H9 (cell line): ENCODE measurements at regions not wholly inside any gene's neighbourhood (a gene's known extent, or its start where the extent isn't known, plus 50 kb on each side); places are given as distances from the start of the nearest gene placed in this dataset.

ENCODE experiments used
- DNase-seq: peaks from one replicate; pipeline ENCODE4 v3.0.0-alpha.2; 2017
- H2AFZ ChIP-seq: one replicate; pipeline ENCODE4 v1.6.1; 2013; ENCODE audit warnings: mild to moderate bottlenecking, low read length, control low read depth, moderate library complexity
- H2AK5ac ChIP-seq: 2 replicates; pipeline ENCODE4 v1.6.1; 2013; ENCODE audit warnings: low read length, control low read depth, mixed read lengths; ENCODE audit not compliant: insufficient read length
- H2BK120ac ChIP-seq: one replicate; pipeline ENCODE4 v1.6.1; 2013; ENCODE audit warnings: low read depth, mild to moderate bottlenecking, low read length, control low read depth, inconsistent platforms; ENCODE audit not compliant: poor library complexity, severe bottlenecking
- H2BK12ac ChIP-seq: 2 replicates; pipeline ENCODE4 v1.6.1; 2013; ENCODE audit warnings: low read length, control low read depth, mixed read lengths, low read depth; ENCODE audit not compliant: insufficient read length
- H2BK15ac ChIP-seq: 2 replicates; pipeline ENCODE4 v1.6.1; 2013; ENCODE audit warnings: low read depth, low read length, control low read depth
- H2BK20ac ChIP-seq: one replicate; pipeline ENCODE4 v1.6.1; 2013; ENCODE audit warnings: low read depth, mild to moderate bottlenecking, low read length, control low read depth, inconsistent platforms; ENCODE audit not compliant: poor library complexity, severe bottlenecking
- H2BK5ac ChIP-seq: 2 replicates; pipeline ENCODE4 v1.6.1; 2013; ENCODE audit warnings: low read length, control low read depth, mixed read lengths; ENCODE audit not compliant: insufficient read length
- H3K14ac ChIP-seq: 2 replicates; pipeline ENCODE4 v1.6.1; 2013; ENCODE audit warnings: low read length, control low read depth; ENCODE audit not compliant: insufficient read depth
- H3K18ac ChIP-seq: 2 replicates; pipeline ENCODE4 v1.6.1; 2013; ENCODE audit warnings: low read depth, mild to moderate bottlenecking, mixed read lengths, low read length, control low read depth; ENCODE audit not compliant: insufficient read length
- H3K23ac ChIP-seq: 2 replicates; pipeline ENCODE4 v1.6.1; 2013; ENCODE audit warnings: low read length, control low read depth, mixed read lengths, low read depth; ENCODE audit not compliant: insufficient read length
- H3K23me2 ChIP-seq: 2 replicates; pipeline ENCODE4 v1.6.1; 2013; ENCODE audit warnings: low read depth, mild to moderate bottlenecking, mixed read lengths, low read length, control low read depth; ENCODE audit not compliant: insufficient read length, poor library complexity, severe bottlenecking
- H3K27ac ChIP-seq: 2 replicates; pipeline ENCODE4 v1.5.1; 2013; ENCODE audit warnings: low read length, control low read depth, mixed read lengths, low read depth; ENCODE audit not compliant: insufficient read length
- H3K27me3 ChIP-seq: 2 replicates; pipeline ENCODE4 v1.6.1; 2013; ENCODE audit warnings: low read length, control low read depth, inconsistent platforms; ENCODE audit not compliant: insufficient read depth
- H3K4ac ChIP-seq: 2 replicates; pipeline ENCODE4 v1.6.1; 2013; ENCODE audit warnings: low read depth, mild to moderate bottlenecking, control low read depth, inconsistent platforms, low read length, moderate library complexity
- H3K4me1 ChIP-seq: 2 replicates; pipeline ENCODE4 v1.6.1; 2013; ENCODE audit warnings: low read length, control low read depth, inconsistent platforms; ENCODE audit not compliant: insufficient read depth
- H3K4me2 ChIP-seq: 2 replicates; pipeline ENCODE4 v1.6.1; 2013; ENCODE audit warnings: low read length, control low read depth, mixed read lengths; ENCODE audit not compliant: insufficient read length, insufficient read depth
- H3K56ac ChIP-seq: 2 replicates; pipeline ENCODE4 v1.6.1; 2013; ENCODE audit warnings: low read depth, mild to moderate bottlenecking, mixed read lengths, low read length, control low read depth; ENCODE audit not compliant: insufficient read length
- H3K79me1 ChIP-seq: 2 replicates; pipeline ENCODE4 v1.6.1; 2013; ENCODE audit warnings: low read depth, mild to moderate bottlenecking, moderate library complexity, low read length, control low read depth, inconsistent platforms; ENCODE audit not compliant: insufficient read depth, poor library complexity, severe bottlenecking
- H3K79me2 ChIP-seq: 2 replicates; pipeline ENCODE4 v1.6.1; 2013; ENCODE audit warnings: low read length, control low read depth, inconsistent platforms; ENCODE audit not compliant: insufficient read depth
- H3K9ac ChIP-seq: 2 replicates; pipeline ENCODE4 v1.6.1; 2013; ENCODE audit warnings: low read length, control low read depth, mixed read lengths; ENCODE audit not compliant: insufficient read length; ENCODE audit errors: extremely low read depth
- H3K9me3 ChIP-seq: one replicate; pipeline ENCODE4 v1.6.1; 2013; ENCODE audit warnings: low read depth, low read length, inconsistent platforms; ENCODE audit not compliant: control insufficient read depth
- H3T11ph ChIP-seq: one replicate; pipeline ENCODE4 v1.6.1; 2013; ENCODE audit warnings: mild to moderate bottlenecking, low read length, control low read depth, inconsistent platforms
- H4K20me1 ChIP-seq: one replicate; pipeline ENCODE4 v1.6.1; 2013; ENCODE audit not compliant: control insufficient read depth, insufficient read length, insufficient read depth
- H4K5ac ChIP-seq: 2 replicates; pipeline ENCODE4 v1.6.1; 2013; ENCODE audit warnings: low read depth, mild to moderate bottlenecking, mixed read lengths, low read length, control low read depth; ENCODE audit not compliant: insufficient read length
- H4K8ac ChIP-seq: replicated peaks from 2 replicates; pipeline ENCODE4 v1.6.1; 2013; ENCODE audit warnings: low read length, control low read depth, mixed read lengths, low read depth; ENCODE audit not compliant: insufficient read length
- H4K91ac ChIP-seq: 2 replicates; pipeline ENCODE4 v1.6.1; 2013; ENCODE audit warnings: low read depth, mild to moderate bottlenecking, moderate library complexity, mixed read lengths, low read length, control low read depth; ENCODE audit not compliant: insufficient read length
- H3K27ac Mint-ChIP-seq, 3 experiments: 2 replicates in 2 of 3; 3 replicates in 1 of 3; pipeline ENCODE4 v1.8.0; 2020 to 2021; ENCODE audit warnings: mixed read lengths in 3 of 3, mild to moderate bottlenecking in 1 of 3, moderate library complexity in 1 of 3
- H3K27me3 Mint-ChIP-seq: 2 replicates; pipeline ENCODE4 v1.8.0; 2021; ENCODE audit warnings: low read depth, mild to moderate bottlenecking, moderate library complexity, mixed read lengths
- H3K36me3 Mint-ChIP-seq, 3 experiments: 2 replicates in 2 of 3; 3 replicates in 1 of 3; pipeline ENCODE4 v1.8.0; 2020 to 2021; ENCODE audit warnings: low read depth in 3 of 3, mixed read lengths in 3 of 3; ENCODE audit not compliant: insufficient read depth in 1 of 3
- H3K4me1 Mint-ChIP-seq, 2 experiments: 2 replicates each; pipeline ENCODE4 v1.8.0; 2020; ENCODE audit warnings: mixed read lengths in 2 of 2
- H3K4me3 Mint-ChIP-seq, 2 experiments: 2 replicates in 1 of 2; 3 replicates in 1 of 2; pipeline ENCODE4 v1.8.0; 2020 to 2021; ENCODE audit warnings: mild to moderate bottlenecking in 2 of 2, mixed read lengths in 2 of 2, moderate library complexity in 1 of 2
- H3K9me3 Mint-ChIP-seq, 2 experiments: 2 replicates in 1 of 2; 3 replicates in 1 of 2; pipeline ENCODE4 v1.8.0; 2020; ENCODE audit warnings: mild to moderate bottlenecking in 2 of 2, mixed read lengths in 2 of 2, moderate library complexity in 1 of 2
- CTCF ChIP-seq: fragments of 200-600 bp; sonication (generic); conservative IDR thresholded peaks from 3 replicates; pipeline ENCODE4 v1.8.0; 2021; ENCODE audit warnings: antibody characterized with exemption, mild to moderate bottlenecking
- WGBS: extraction: QIAGEN DNeasy Blood & Tissue Kit; methylation state at CpG from one replicate; pipeline ENCODE4 v1.1.7; 2013; ENCODE audit warnings: missing lambda C conversion rate, low lambda C conversion rate, mixed read lengths; ENCODE audit not compliant: insufficient read length; ENCODE audit errors: extremely low coverage; 5-methylcytosine and 5-hydroxymethylcytosine counted together

- Histone ChIP-seq H3K4me2 (no peak overlapping the region), H2BK15ac (no peak overlapping the region; the same call in 1 of the 2 replicates), H3K27me3 (no peaks in the 10 kb centered on the region), H3K27ac (no peak overlapping the region), H2AFZ (peak overlapping the region; percentile 87), H3K9ac (no peak overlapping the region), H2BK20ac (peak overlapping the region; percentile 60), H3K79me2 (no peaks in the 10 kb centered on the region), H3K23ac (no peak overlapping the region), H3K23me2 (no peaks in the 10 kb centered on the region), H3K4ac (no peak overlapping the region), H3K9me3 (no peaks in the 10 kb centered on the region), H3K18ac (no peak overlapping the region), H4K5ac (no peak overlapping the region), H3T11ph (no peak overlapping the region), H2AK5ac (no peak overlapping the region), H3K14ac (no peak overlapping the region), H3K4me1 (peaks cover 2% of the 10 kb centered on the region; the same call in 1 of the 2 replicates), H2BK12ac (no peak overlapping the region), H3K79me1 (no peaks in the 10 kb centered on the region), H2BK120ac (no peak overlapping the region), H4K20me1 (no peaks in the 10 kb centered on the region), H4K91ac (no peak overlapping the region), H3K56ac (no peak overlapping the region), H4K8ac (no peak overlapping the region), H2BK5ac (no peak overlapping the region)
- peak; percentile 87 for TF ChIP-seq CTCF
- Mint-ChIP-seq H3K9me3 (peaks cover 5% of the 10 kb centered on the region in 2 experiments; a peak in 2 of 5 replicates), H3K4me1 (peaks cover 8 to 19% of the 10 kb centered on the region in 2 experiments), H3K36me3 (peaks cover 0 to 4% (median 0%) of the 10 kb centered on the region in 3 experiments; a peak in 2 of 7 replicates), H3K27me3 (peaks cover 3% of the 10 kb centered on the region; the same call in 1 of the 2 replicates), H3K4me3 (no peak overlapping the region), H3K27ac (peak overlapping the region in 1 of 3 experiments; percentile 39; a peak in 1 of 7 replicates)
- peak; percentile 73 for DNase-seq
- WGBS = no CpG with 5 or more reads among the region's 9 CpGs
These were observed 100.7 kb upstream of the WAC start for GRCh38 chr10:28432210-28432676.
